Left kidney (tissue), 1 donor: ENCODE measurements at regions not wholly inside any gene's neighbourhood (a gene's known extent, or its start where the extent isn't known, plus 50 kb on each side); places are given as distances from the start of the nearest gene placed in this dataset.
"Not testable (repeated sequence)": the region's sequence is repeated elsewhere in the genome, so short reads cannot be mapped to it uniquely, and the experiment has no call there.

Source experiments
- DNase-seq: peaks from one replicate; pipeline ENCODE4 v3.0.0-alpha.2; 2013

DNA sequence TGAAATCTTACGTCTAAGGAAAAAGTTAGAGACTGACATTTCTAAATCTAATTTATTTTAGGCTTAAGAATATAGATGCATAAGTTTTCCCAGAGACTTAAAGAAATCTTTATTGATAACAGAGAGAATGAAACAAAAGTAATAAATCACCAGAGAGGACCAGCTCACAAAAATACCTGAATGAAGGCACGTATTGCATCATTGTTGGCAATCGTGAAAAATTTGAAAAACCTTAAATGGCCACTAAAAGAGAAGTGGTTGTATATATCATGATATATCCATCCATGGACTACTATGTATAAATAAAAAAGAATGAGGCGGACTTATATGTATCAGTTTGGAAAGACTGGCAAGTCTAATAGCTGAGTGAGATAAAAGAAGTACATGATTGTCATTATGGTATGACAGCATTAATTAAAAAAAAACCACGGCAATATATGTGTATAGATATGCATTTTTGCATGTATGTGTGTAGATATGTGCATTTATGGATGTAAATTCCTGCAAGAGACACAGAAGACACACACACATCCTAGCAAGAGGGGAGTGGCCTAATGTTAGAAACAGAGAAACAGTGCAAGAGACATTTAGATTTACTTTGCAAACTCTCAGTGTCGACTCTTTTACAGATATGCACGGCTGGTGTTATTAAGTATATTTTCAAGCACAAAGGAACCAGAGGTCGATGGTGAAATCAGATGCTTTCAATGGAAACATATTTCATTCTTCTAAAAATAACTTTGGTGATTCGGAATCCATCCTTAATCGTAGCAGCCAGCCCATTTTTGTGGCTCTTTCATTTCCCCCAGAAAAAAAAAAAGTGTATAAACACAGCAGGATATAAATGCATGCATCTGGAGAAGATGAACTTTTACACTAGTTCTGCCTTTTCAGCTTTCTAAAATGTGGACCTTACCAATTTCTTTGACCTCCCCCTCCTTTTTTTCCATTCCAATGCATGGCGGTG is 156.1 kb upstream of the SALL4 start:
- no peak for DNase-seq

DNA sequence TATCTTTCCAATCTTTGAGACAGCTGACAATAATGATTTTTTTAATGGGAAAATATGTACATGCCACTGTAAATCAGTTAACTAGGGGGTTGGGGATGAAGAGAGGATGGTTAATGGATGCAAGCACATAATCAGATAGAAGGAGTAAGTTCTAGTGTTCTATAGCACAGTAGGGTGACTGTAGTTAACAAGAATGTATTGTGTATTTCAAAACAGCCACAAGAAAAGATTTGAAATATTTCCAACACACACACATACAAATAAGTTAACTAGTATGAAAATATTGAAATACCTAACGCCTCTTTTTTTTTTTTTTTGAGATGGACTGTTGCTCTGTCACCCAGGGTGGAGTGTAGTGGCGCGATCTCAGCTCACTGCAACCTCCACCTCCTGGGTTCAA is 153.4 kb upstream of the SALL4 start:
- DNase-seq = no peak

DNA sequence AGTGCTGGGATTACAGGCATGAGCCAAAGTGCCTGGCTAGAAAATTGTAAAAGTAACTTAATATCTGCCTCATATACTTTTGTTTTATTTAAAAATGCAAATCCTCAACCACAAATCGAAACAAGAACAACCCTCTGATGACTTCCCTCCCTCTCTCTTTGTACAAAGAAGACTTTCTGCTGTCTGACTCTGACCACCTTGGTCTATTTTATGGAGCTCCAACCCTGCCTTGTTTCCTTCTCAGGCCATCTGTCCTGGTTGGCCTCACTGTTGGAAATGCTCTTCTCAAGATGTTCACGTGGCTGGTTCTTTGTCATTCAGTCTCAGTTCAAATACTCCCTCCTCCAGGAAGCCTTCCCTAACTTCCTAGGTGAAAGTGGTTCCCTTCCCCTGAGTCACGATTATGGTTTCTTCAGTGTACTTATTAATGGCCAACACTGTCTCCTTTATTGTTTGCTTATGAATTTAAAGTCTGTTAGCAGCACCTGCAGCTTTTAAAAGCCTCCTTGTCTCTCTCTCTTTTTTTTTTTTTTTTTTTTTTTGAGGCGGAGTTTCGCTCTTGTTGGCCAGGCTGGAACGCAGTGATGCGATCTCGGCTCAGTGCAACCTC is 151.5 kb upstream of the SALL4 start:
- no peak for DNase-seq

DNA sequence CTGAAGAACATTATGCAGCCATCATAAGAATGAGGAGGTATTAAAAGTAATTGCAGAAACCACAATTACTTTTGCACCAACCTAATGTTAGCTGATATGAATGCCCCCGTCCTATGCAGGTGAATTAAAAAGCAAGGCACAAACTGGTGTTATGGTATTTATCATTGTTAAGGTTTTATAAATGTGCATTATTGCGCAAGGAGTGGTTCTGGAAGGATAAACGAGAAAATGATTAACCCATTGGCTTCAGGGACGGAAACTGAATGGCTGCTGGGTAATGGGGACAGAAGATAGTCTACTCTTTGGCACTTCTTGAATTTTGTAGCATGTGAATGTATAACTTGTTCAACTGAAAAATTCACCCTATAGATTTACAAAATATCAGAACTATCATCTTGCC is 148.6 kb upstream of the SALL4 start:
- DNase-seq = no peak

DNA sequence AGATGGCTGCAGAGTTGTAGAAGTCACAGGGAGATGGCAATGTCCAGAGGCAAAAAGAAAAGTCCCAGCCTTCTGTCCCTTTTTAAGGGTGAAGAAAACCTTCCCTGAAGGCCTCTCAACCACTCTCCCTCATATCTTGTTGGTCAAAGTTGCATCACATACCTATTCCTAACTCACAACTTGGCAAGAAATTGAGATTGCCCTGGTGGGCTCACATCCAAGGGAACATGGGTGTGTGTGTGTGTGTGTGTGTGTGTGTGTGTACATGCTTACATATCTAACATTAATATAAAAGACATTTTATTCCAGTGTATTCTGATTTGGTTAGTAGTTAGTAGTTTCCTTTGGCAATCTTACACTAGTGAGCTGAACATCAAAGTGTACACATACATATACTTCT is 144.3 kb upstream of the SALL4 start:
- DNase-seq = no peak

DNA sequence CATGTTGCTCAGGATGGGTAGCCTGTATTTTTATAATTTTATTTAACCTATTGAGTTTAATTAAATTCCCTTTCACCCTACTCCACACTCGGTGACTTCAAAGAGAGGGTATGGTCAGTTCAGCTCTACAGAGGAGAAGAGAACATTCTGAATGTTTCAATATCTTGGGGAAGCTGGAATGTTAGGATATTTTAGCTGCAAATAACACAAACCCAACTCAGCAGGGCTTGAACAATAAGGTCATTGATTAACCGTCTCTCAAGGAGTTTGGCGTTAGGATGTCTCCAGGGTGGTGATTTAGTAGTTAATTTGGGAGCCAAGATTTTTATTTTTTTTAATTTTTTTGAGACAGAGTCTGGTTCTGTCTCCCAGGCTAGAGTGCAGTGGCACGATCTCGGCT is 143.6 kb upstream of the SALL4 start:
- no peak for DNase-seq

DNA sequence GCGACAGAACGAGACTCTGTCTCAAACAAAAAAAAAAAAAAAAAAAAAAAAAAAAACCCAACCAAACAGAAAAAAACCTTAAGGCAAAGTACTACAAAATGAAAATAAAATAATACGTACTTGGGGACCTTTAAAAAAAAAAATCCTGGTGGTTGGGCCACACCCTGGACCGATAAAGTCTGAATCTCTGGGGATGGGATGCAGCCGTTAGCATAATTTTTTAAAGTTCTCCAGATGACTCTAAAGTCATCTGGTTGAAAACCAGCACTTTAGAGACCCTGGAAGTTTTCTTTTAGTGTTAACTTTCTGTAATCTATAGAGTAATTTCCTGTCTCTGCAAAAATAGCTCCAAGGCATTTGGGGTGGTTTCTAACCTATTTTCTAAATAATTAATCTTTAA is 142.9 kb upstream of the SALL4 start:
- DNase-seq = no peak

DNA sequence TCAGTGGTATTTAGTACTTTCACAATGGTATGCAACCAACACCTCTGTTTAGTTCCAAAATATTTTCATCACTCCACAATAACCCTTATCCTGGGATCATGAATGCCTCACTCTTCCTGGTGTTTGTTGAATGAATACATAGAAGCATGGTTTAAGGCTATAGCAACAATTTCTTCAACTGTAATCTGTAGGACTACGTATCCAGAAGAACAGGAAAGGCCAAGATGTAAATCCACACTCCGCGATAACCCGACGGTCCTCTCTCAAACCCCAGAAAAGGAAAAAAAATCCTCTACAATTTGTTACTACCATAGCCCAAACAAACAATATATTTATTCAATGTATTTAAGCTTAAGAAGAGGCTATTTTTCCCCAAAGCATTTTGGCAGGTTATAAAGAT is 141.4 kb upstream of the SALL4 start:
- DNase-seq = no peak

DNA sequence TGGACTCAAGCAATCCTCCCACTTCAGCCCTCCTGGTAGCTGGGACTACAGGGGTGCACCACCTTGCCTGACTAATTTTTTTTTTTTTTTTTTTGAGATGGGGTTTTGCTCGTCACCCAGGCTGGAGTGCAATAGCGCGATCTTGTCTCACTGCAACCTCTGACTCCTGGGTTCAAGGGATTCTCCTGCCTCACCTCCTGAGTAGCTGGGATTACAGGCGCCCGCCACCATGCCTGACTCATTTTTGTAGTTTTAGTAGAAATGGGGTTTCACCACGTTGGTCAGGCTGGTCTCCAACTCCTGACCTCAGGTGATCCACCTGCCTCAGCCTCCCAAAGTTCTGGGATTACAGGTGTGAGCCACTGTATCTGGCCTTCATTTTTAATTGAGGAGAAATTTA is 141.0 kb upstream of the SALL4 start:
- DNase-seq = not testable (repeated sequence)

DNA sequence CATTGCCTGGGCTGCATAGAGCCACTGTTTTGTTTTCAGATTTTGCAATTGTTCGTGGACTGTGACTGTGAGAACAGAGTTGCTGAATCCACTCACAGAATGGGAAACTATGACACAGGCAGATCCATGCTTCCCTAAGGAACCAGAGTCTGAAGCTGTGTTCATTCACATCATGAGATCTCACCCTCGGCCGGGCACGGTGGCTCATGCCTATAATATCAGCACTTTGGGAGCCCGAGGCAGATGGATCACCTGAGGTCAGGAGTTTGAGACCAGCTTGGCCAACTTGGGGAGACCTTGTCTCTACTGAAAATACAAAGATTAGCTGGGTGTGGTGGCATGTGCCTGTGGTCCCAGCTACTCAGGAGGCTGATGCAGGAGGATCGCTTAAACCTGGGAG is 139.2 kb upstream of the SALL4 start:
- no peak for DNase-seq

DNA sequence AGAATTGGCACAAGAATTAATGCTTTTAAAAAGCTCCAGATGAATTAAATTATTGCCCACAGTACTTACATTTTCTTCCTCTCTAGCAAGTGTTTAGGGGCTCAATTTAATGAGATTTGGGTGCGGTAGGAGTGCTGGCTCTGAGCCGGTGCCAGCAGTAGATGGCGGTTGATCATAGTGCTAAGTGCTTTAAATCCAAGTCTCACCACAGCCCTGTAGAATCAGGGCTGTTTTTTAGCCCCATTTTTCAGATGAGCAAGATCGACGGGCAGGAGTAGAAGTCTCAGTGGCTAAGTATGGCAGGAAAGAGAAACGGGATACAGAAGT is 136.9 kb upstream of the SALL4 start:
- DNase-seq = no peak

DNA sequence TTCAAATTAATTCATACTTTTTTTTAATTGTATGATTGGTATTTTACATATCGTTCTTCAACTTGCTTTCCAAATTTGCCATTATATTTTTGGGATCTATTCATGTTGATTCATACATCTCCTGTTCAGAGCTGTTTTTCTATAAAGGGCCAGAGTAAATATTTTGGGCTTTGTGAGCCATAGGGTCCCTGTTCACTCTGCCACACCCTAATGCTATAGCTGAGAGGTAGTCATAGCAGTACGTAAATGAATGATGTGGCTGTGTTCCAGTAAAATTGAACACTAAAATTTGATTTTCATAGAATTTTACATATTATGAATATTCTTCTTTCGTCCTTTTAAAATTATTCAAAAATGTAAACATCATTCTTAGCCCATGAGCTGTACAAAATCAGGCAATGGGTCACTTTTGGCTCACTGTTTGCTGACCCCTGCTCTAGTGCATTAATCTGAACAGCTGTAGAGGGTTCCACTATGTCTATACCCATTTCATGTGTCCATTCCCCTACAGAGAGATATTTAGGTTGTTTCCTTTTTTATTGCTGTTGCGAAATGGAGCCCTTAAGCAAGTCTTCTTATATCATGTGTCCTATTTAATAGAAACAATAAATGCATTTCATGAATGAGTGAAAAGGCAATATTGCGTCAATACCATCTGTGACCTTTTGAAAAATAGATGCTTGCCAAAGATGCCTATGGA is 136.4 kb upstream of the SALL4 start:
- DNase-seq = no peak

DNA sequence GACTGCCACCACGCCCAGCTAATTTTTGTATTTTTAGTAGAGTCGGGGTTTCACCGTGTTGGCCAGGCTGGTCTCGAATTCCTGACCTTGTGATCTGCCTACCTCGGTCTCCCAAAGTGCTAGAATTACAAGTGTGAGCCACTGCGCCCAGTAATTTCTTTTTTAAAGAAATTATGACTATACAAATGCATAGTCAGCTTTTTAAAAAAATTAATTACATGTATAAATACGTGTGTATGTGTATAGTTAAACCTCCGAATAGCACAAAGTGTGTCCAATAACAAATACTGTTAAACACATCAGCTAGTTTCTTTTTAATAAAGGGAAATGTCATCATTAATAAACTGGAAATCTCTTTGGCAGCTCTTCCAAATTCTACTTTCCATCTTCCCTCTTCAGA is 135.5 kb upstream of the SALL4 start:
- DNase-seq = no peak

DNA sequence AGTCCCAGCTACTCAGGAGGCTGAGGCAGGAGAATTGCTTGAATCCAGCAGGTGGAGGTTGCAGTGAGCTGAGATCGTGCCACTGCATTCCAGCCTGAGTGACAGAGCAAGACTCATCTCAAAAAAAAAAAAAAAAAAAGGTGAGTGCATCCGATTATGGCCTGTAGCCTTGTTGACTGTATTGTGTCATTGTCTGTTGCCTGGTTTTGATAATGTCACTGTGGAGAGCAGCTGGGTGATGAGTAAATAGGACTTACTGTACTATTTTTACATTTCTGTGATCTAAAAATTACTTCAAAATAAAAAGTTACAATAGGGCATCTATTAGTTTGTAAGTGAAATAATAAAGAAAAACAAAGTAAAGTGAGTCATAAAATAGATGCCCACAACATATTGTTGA is 134.1 kb upstream of the SALL4 start:
- DNase-seq = no peak

DNA sequence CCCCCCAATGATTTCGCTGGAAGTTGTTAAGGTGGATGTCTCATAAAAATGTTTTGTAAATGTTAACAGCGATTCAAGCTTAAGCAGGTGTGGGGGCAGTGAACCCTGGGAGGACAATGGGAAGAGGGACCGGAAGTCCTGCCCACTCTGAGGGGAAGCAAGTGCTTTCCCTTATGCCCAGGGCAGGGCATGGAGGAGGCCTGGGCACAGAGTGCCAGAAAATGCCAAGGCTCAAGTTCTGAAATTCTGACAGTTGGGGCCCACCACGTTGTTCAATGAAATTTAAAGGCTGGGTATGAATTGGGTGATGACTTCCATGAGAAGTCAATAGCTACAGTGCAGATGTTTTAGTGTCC is 132.7 kb upstream of the SALL4 start:
- DNase-seq = no peak

DNA sequence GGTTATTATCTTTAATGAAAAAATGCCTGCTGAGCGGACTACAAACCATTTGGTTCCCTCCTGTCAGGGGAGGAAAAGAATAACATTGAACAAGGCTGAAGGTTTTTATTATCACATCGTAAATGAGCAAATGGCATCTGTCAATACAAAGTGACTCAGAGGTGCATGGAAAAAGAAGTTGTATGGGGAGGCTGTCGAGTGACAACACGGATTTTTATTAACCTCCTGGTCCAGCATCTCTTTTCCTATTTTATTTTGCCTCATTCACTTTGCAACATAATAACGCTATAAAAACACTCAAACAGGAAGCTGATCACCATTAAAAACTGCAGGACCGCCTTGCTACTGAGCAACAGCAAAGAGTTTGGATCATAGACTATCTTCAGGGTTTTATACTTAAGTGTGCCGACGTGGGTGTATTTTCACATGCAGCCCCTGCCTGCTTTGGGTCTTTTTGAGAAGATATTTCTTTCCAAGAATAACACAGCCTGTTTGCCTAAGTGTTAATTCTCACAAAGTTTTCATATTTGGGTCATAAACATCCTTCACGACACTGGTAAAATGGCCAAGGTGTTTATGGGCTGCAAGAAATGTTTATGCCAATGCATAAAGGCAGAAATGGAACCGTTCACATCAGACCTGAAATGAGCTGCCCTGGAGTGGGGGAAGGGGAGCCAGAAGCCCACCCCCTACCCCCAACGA is 132.1 kb upstream of the SALL4 start:
- DNase-seq = no peak

DNA sequence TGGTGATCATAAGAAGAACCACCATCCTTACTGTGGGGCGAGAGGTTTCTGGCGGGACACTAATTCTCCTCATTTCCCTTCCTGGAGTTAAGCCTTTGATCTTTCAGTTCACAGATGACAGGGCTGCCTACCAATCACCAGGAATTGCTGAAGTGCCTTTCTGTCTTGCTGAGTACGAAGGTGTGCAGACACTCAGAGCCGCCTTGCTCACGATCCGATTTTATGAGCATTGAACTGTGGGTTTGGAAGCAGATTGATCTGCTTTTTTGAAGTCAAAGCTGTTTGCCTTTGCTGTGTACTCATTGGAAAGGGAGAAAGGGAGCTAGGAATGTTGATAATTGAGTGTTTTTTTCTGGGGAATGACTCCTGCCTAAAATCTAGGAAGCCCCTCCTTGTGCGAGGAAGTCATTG is 129.1 kb upstream of the SALL4 start:
- DNase-seq = no peak

DNA sequence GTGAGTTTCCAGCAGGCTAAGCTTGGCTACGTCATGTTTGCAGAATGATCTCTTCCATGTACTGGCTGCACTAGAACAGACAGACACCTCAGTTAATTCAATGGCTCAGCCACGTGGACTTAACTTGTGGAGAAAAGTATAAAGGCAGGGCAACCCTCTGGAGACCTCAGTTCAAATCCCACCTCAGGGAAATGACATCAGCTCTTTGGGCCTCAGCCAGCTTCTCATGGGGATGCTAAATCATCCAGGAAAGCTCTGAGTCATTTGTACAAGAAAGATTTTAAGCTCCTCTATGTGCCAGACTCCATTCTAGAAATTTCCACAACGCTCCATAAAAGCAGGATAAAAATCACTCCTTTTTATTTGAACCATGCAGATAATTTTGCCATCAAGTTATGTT is 128.5 kb upstream of the SALL4 start:
- no peak for DNase-seq

DNA sequence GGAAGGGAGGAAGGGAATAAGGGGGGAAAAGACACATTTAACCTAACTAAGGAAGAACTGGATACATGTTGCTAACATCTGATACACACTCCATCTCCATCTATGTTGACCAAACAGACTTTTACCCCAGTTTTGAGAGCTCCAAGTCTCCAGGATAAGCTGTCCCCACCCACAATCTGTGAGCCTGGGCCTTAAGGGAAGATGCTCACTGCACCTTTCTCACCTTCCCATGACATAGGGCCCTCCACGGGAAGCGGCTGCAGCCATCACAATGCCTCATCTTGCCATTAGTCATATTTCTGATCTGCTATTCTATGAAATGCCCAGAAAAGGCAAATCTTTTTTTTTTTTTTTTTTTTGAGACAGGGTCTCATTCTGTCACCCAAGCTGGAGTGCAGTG is 126.6 kb upstream of the SALL4 start:
- no peak for DNase-seq

DNA sequence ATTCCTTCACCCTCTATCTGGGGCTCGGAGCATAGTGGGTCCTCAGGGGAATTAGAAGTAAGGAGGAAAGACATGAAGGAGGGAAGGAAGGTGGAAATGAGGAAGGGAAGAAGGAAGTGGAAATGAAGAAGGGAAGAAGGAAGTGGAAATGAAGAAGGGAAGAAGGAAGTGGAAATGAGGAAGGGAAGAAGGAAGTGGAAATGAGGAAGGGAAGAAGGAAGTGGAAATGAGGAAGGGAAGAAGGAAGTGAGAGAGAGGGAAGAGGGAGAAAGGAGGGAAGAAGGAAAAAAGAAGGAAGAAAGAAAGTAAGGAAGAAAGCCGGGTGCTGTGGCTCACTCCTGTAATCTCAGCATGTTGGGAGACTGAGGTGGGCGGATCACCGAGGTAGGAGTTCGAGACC is 125.6 kb upstream of the SALL4 start:
- DNase-seq = not testable (repeated sequence)

DNA sequence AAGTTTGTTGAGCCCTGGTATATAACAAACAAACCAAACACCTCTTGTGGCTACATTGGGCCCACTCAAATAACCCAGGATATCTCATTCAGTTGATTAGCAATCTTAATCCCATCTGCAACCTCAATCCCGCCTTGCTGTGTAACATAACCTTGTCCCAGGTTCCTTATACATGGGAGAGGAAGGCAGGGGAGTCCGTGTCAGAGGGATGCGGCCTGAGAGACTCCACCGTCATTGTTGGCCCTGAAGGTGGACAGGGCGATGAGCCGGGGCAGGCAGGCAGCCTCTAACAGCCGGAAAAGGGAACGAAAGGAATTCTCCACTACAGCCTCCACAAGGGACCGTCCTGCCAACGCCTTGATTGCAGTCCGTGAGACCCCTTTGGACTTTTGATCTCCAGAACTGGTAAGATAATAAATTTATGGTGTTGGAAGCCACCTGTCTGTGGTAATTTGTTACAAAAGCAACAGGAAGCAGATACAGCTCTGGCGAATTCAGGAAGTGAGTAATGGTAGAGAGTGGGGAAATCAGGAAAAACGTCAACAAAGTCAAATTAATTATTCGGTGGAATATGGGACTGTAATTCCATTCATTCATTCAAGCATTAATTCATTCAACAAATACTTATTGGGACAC is 124.5 kb upstream of the SALL4 start:
- DNase-seq = no peak

DNA sequence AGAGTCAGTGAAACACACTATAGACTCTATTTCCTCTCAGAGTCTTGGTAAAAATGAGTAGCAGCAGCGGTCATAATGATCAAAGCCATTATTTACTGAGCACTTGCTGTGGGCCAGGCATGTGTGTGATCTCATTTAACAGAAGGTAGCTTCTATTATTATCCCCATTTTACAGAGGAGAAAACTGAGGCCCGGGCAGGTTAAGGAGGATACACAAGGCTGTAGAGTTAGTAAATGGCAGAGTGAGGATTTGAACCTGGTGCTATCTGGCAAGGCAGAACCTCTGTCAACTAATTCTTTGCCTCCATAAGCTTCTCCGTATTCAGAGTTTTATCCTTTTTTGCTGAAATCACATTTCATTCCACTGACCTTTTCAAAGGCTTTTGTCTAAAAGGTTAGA is 122.2 kb upstream of the SALL4 start:
- DNase-seq = no peak
